ENCODE measurements at regions not wholly inside any gene's neighbourhood (a gene's known extent, or its start where the extent isn't known, plus 50 kb on each side); places are given as distances from the start of the nearest gene placed in this dataset.

DNA sequence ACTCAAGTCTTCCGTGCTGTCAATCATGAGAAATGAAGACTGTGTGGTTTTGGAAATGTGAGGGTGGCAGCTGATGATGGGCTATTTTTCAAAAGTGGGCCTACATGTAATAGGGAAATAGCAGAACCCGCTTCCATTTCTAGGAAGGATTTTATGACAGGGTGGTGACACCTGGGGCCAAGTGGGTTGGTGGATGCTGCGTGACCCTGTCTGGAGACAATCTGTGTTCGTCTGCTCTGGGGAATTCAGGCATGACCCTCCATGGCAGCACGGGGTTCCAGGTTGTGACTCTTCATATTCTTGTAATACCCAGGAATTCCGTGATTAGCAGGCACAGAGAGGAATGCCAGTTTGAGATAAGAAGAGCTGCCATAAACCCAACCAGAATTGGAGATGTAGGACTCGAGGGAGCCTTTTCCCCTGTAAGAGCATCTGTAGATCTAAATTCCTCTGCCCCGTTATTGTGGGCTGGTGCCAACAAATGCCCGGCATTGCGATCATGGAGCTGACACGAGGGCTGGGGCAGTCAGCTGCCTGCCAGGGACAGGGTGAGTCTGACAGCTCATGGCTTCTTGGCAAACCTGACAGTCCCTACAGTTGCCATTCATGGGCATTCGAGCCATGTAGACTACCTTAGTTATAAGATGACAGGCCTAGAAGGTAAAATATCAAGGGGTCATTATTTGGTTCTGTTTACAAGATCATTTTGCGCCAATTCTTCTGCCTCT, 279.7 kb downstream of the GADD45G start:
- Histone ChIP-seq H3K36me3 (no peaks in the 10 kb centered on the region), H3K9me3 (no peaks in the 10 kb centered on the region), H3K27me3 (no peaks in the 10 kb centered on the region), H3K4me1 (peaks cover 17% of the 10 kb centered on the region), H3K4me3 (no peak overlapping the region), H3K27ac (no peak overlapping the region)
- 94% methylated on average over 13 of the region's 13 CpGs for WGBS
- peak in 1 of 2 donors; percentile 68 for DNase-seq (ENCODE audit: low spot score in 2 of 2)
- TF ChIP-seq EP300 (IDR thresholded peaks at IDR 0.05) (no peak), POLR2A (IDR thresholded peaks at IDR 0.05) (no peak), POLR2AphosphoS5 (IDR thresholded peaks at IDR 0.05) (no peak)
- TF ChIP-seq, protein P1, sequence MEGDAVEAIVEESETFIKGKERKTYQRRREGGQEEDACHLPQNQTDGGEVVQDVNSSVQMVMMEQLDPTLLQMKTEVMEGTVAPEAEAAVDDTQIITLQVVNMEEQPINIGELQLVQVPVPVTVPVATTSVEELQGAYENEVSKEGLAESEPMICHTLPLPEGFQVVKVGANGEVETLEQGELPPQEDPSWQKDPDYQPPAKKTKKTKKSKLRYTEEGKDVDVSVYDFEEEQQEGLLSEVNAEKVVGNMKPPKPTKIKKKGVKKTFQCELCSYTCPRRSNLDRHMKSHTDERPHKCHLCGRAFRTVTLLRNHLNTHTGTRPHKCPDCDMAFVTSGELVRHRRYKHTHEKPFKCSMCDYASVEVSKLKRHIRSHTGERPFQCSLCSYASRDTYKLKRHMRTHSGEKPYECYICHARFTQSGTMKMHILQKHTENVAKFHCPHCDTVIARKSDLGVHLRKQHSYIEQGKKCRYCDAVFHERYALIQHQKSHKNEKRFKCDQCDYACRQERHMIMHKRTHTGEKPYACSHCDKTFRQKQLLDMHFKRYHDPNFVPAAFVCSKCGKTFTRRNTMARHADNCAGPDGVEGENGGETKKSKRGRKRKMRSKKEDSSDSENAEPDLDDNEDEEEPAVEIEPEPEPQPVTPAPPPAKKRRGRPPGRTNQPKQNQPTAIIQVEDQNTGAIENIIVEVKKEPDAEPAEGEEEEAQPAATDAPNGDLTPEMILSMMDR (IDR thresholded peaks at IDR 0.05) = no peak

DNA sequence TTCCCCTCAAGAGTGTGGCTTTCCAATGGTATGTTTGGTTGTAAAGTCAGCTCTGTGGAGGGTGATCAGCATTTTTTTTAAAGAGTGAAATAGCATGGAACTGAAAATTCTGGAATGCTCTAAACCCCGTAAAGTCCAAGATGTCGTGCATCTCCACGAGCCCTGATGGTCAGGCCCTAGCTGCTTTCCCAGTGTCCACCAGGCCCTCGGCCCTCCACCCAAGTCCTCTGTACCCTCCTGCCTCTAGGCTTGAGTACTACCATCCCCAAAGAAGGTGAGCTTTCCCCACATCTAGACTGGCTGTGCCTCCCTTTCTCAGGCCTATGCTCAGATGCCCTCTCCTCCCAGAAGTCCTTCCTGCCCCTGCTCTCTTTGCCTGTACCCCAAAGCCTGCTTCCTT, 280.3 kb downstream of the GADD45G start:
- no peak overlapping the region for H3K27ac ChIP-seq
- peak in 1 of 2 donors; percentile 34 for DNase-seq (ENCODE audit: low spot score in 2 of 2)
- H3K36me3 ChIP-seq = no peaks in the 10 kb centered on the region
- no peak overlapping the region for H3K4me3 ChIP-seq
- H3K27me3 ChIP-seq = no peaks in the 10 kb centered on the region
- H3K4me1 ChIP-seq = peaks cover 11% of the 10 kb centered on the region
- TF ChIP-seq POLR2A (IDR thresholded peaks at IDR 0.05) = no peak
- TF ChIP-seq, protein P1 (IDR thresholded peaks at IDR 0.05) = no peak
- no peak for TF ChIP-seq POLR2AphosphoS5 (IDR thresholded peaks at IDR 0.05)
- TF ChIP-seq EP300 (IDR thresholded peaks at IDR 0.05) = no peak
- no peaks in the 10 kb centered on the region for H3K9me3 ChIP-seq
- 96% methylated on average over 4 of the region's 4 CpGs for WGBS

DNA sequence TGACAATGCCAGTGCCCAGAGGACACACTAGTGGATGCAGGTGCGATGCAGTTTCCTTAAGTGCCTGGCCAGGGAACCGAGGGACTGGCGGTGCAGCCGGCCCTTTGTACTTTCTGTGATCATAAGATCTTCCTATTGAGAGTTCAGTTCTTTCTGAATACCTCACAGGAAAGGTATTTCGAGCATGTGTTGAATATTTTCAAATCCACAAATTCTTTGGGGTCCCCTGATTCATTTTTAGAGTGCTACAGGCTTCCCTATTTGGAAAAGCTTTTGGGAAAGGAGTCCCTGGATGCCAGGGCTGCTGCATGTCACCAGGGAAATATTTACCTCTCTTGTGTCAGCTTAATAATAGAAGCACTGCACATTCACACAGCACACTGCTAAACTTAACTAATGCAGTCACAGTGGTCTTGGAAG, 281.5 kb downstream of the GADD45G start:
- Histone ChIP-seq H3K36me3 (no peaks in the 10 kb centered on the region), H3K4me1 (peaks cover 4% of the 10 kb centered on the region), H3K4me3 (no peak overlapping the region), H3K9me3 (no peaks in the 10 kb centered on the region), H3K27me3 (no peaks in the 10 kb centered on the region), H3K27ac (no peak overlapping the region)
- WGBS = 84% methylated on average over 5 of the region's 5 CpGs
- TF ChIP-seq, protein P1 (IDR thresholded peaks at IDR 0.05) = no peak
- TF ChIP-seq EP300 (IDR thresholded peaks at IDR 0.05) (no peak), POLR2AphosphoS5 (IDR thresholded peaks at IDR 0.05) (no peak), POLR2A (IDR thresholded peaks at IDR 0.05) (no peak)
- peak in 1 of 2 donors; percentile 26 for DNase-seq (ENCODE audit: low spot score in 2 of 2)

DNA sequence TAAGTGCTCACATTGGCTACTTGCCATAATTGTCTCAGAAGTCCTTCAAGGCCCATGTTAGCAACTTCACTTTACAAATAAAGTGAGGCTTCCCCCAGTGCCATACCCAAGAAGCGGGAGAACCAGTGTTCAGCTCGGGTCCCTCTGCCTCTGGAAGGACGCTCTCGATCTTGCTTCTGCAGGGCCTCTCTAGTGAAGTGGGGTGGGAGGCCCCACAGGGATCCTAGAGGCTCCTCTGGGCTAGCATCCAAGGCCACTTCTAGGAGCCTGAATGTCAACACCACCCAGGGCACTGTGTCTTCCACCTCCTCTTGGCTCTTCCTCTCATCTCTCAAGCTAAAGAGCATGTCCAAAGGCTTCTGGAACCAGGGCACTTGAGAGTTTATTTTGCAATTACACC, 282.5 kb downstream of the GADD45G start:
- Histone ChIP-seq H3K4me3 (no peak overlapping the region), H3K36me3 (no peaks in the 10 kb centered on the region), H3K27me3 (no peaks in the 10 kb centered on the region), H3K9me3 (no peaks in the 10 kb centered on the region), H3K4me1 (peaks cover 12% of the 10 kb centered on the region), H3K27ac (no peak overlapping the region)
- peak in 1 of 2 donors; percentile 41 for DNase-seq (ENCODE audit: low spot score in 2 of 2)
- TF ChIP-seq, protein P1 (IDR thresholded peaks at IDR 0.05) = no peak
- TF ChIP-seq POLR2AphosphoS5 (IDR thresholded peaks at IDR 0.05) = no peak
- TF ChIP-seq EP300 (IDR thresholded peaks at IDR 0.05) = no peak
- no peak for TF ChIP-seq POLR2A (IDR thresholded peaks at IDR 0.05)
- WGBS = 94% methylated on average over 4 of the region's 4 CpGs

DNA sequence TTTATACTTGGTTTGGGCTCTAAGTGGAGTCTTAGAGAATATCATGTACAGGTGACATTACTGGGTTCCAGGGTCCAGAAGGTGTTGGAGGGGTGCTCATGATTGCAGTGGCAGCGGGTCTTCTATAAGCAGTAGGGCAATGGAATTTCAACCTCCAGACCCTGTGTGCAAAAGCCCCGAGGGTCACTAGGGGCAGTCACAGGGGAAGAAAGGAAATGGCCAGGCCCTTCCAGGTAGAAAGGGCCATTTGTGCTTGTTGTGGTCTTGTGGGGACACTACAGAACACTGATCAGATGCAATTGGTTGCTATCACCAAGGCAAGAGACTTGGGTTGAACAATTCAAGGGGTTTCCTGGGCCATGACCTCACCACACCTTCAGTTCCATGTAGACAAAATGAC, 283.4 kb downstream of the GADD45G start:
- 94% methylated on average over 2 of the region's 2 CpGs for WGBS
- DNase-seq (ENCODE audit: low spot score in 2 of 2) = peak in 1 of 2 donors; percentile 31
- Histone ChIP-seq H3K4me3 (no peak overlapping the region), H3K36me3 (no peaks in the 10 kb centered on the region), H3K27ac (no peak overlapping the region), H3K4me1 (peaks cover 19% of the 10 kb centered on the region), H3K27me3 (no peaks in the 10 kb centered on the region), H3K9me3 (no peaks in the 10 kb centered on the region)
- TF ChIP-seq POLR2A (IDR thresholded peaks at IDR 0.05) (no peak), EP300 (IDR thresholded peaks at IDR 0.05) (no peak), POLR2AphosphoS5 (IDR thresholded peaks at IDR 0.05) (no peak)

Data from suprapubic skin (tissue), 4 donors.